SW 1271 (cell line): ENCODE measurements at regions not wholly inside any gene's neighbourhood (a gene's known extent, or its start where the extent isn't known, plus 50 kb on each side); places are given as distances from the start of the nearest gene placed in this dataset.
A peak's percentile ranks its signal among the peaks of the same experiment; 100 is the strongest.

Source experiments
- DNase-seq, 2 experiments: peaks; one replicate each; lab custom pipeline; 2025; lab: John Stamatoyannopoulos, UW

- DNase-seq, result no peak
Observed at GRCh38 chr12:98437166-98437565, 78.2 kb upstream of the TMPO start.

DNA sequence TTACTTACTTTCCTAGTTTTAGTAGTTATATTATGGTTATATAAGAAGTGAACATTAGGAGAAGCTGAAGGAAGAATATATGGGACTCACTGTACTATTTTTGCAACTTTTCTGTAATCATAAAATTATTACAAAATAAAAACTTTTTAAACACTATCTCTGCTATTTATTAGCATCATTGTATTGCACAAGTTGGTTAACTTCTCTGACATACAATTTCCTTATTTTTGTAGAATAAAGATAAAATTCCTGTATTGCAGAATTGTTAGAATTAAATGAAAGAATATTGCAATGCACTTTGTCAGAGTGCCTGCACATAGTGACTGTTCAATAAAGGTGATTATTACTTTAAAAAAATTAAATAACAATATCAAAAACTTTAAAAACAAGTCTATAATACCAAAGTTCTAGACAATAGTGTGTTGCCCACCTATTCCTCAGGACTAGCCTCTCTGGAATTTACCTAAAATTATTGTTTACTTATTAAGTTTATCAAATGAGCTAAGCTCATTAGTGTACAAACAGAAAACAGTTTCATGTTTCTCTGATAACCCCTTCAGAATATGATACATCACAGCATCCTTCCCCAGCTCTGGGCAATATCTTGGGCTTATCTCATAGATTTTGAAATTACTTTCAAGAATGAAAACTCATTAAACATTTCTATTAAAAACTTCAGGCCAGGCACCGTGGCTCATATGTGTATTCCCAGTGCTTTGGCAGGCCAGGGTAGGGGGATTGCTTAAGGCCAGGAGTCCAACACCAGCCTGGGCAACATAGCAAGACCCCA lies 77.4 kb upstream of the TMPO start:
- DNase-seq, result no peak

GRCh38 chr12:98438656-98439230 lies 76.6 kb upstream of the TMPO start:
- DNase-seq, result no peak

- DNase-seq, result no peak
Observed at GRCh38 chr12:98439471-98439951, 75.9 kb upstream of the TMPO start.

- peak in 1 of 2 experiments; percentile 67 for DNase-seq
Observed at GRCh38 chr12:98439981-98440581, 75.3 kb upstream of the TMPO start.

GRCh38 chr12:98446060-98446459 lies 69.3 kb upstream of the TMPO start:
- DNase-seq, result no peak

DNA sequence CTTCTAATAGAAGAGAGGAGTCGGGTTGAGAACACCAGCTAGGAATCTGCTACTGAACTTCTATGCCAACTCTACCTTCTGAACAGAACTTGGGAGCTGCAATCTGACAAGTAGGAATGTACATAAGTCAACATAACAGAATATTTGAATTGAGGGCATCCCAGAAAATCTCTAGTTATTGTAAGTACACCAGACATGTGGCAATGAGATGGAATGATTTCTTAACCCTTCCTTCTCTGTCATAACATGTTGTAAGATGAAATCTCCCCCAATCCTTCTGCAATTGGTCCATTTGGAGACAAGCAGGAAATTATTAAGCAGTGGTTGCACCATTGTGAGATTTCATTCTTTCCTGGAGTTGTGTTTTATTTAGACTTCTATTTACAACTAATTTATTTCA lies 68.7 kb upstream of the TMPO start:
- no peak for DNase-seq

DNA sequence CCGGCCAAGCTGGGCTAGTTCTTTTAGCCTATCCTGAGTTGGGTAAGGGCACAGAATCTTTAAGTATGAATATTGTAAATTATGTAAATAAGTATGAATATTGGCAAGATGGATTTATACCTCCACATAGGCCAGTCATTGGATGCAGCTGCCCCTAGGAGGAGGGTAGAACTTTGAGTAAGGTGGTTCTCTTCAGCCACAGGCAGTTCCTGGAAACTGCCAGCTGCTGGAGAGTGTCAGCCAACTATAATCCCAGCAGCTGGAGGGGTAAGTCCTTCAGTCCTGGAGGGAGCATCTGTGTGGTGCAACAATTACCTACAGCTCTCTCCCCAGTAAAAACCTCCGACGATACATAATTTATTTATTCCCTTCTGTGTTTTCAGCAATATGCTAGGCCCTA lies 65.8 kb upstream of the TMPO start:
- no peak for DNase-seq

GRCh38 chr12:98453070-98453469 lies 62.3 kb upstream of the TMPO start:
- no peak for DNase-seq

GRCh38 chr12:98453492-98453891 lies 61.9 kb upstream of the TMPO start:
- DNase-seq, result no peak

- DNase-seq, result no peak
Observed at GRCh38 chr12:98456041-98456440, 59.3 kb upstream of the TMPO start.

GRCh38 chr12:98456576-98457573 lies 58.5 kb upstream of the TMPO start:
- no peak for DNase-seq

DNA sequence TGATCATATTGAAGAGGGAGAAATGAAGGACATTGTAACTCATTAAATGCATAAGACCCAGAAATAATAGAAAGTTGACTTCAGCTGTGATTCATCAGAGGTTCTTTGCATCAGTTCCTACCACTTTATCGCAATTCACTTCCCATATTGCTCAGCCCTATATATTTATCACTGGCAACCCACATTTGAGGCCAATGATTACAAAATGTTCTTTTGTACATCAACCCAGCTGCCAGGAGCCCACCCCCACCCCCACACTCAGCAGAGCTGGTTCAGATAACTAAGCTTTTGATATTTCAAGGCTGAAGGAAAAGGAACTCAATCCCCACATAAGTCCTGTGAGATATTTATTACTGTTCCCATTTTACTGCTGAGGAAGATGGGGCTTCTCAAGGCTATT lies 51.2 kb upstream of the TMPO start:
- no peak for DNase-seq

DNA sequence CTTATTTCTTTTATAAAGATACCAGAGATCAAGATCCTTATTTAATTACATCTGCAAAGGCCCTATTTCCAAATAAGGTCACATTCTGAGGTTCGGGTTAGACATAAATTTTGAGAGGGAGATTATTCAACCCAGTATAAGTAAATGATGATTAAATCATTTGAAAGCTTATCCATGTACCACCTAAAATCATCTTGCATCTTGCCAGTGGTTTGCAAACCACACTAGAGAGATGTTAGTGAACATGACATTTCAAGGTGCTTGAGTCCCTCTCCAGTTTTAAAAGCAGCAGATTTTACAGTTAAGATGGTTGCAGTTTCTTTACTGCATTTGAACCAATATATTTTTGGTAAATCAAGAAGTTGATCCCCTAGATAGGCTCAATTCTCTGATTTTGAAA lies 49.9 kb upstream of the TMPO start:
- DNase-seq, result no peak
